Ishikawa (cell line): ENCODE measurements at regions not wholly inside any gene's neighbourhood (a gene's known extent, or its start where the extent isn't known, plus 50 kb on each side); places are given as distances from the start of the nearest gene placed in this dataset.

Experiments
- CEBPB ChIP-seq: IDR thresholded peaks from 2 replicates; pipeline ENCODE4 v1.6.1; 2012
- CREB1 ChIP-seq: IDR thresholded peaks from 2 replicates; pipeline ENCODE4 v1.6.1; 2012; ENCODE audit warnings: low read depth
- EP300 ChIP-seq: IDR thresholded peaks from 2 replicates; pipeline ENCODE4 v1.6.1; 2012; ENCODE audit warnings: borderline replicate concordance
- RAD21 ChIP-seq: IDR thresholded peaks from 2 replicates; pipeline ENCODE4 v1.6.1; 2012; ENCODE audit warnings: low read depth
- REST ChIP-seq: IDR thresholded peaks from 2 replicates; pipeline ENCODE4 v1.6.1; 2012; ENCODE audit warnings: low read depth, mild to moderate bottlenecking
- TAF1 ChIP-seq: IDR thresholded peaks from 2 replicates; pipeline ENCODE4 v1.6.1; 2012; ENCODE audit warnings: low read depth, mild to moderate bottlenecking
- TCF12 ChIP-seq: IDR thresholded peaks from 2 replicates; pipeline ENCODE4 v1.6.1; 2012; ENCODE audit warnings: low read depth
- YY1 ChIP-seq: IDR thresholded peaks from 2 replicates; pipeline ENCODE4 v1.6.1; 2012; ENCODE audit warnings: low read depth
- ZBTB7A ChIP-seq: IDR thresholded peaks from 2 replicates; pipeline ENCODE4 v1.6.1; 2012; ENCODE audit warnings: low read depth
- TF ChIP-seq, protein P1 (sequence below): IDR thresholded peaks from 2 replicates; pipeline ENCODE4 v1.6.1; 2012

DNA sequence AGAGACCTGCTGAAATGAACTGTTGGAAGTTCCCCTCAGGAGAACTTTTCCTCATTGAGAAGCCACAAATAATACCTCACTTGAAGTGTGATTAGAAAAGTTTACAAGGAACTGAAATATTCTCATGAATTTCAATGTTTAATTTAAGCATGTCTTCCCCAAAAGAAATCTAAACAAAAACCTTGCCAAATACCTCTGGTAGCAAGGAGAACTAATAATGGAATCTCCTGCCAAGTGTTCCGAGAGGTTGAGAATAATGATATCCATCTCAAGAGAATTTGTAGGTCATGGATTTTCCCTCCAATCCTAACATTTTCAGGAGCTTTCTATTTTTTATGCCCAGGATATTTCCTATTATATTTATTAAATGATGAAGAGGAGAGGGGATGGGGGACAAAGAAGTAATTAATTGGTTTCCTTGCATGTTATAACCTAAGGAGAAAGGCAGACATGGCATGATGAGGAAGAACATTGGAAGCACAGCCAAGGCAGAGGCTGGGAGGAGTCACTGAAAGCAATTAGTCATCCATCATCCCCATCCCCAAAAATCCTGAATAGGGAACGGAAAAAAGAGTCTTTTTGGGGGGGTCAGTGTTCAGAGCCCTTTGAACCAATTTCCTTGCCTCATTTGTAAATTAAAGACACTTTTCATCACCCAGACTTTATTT is 93.6 kb upstream of the IL6 start:
- TF ChIP-seq REST (no peak), RAD21 (no peak), CREB1 (no peak), CEBPB (no peak), EP300 (no peak), ZBTB7A (no peak), TAF1 (no peak), YY1 (no peak), TCF12 (no peak)
- TF ChIP-seq, protein P1, sequence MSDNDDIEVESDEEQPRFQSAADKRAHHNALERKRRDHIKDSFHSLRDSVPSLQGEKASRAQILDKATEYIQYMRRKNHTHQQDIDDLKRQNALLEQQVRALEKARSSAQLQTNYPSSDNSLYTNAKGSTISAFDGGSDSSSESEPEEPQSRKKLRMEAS: no peak
